Choroid plexus epithelial cell (primary cell): ENCODE measurements at regions not wholly inside any gene's neighbourhood (a gene's known extent, or its start where the extent isn't known, plus 50 kb on each side); places are given as distances from the start of the nearest gene placed in this dataset.

Experiments
- DNase-seq: peaks from one replicate; pipeline ENCODE4 v3.0.0-alpha.2; 2010; ENCODE audit warnings: low read depth
- H3K4me3 ChIP-seq: 2 replicates; pipeline ENCODE4 v1.5.1; 2011; ENCODE audit warnings: low read depth, mild to moderate bottlenecking, control low read depth, low read length, moderate library complexity
- TF ChIP-seq, protein P1 (sequence below): conservative IDR thresholded peaks from 2 replicates; pipeline ENCODE4 v1.5.1; 2011; ENCODE audit warnings: low read depth, mild to moderate bottlenecking, control low read depth, inconsistent platforms, low read length, moderate library complexity

DNA sequence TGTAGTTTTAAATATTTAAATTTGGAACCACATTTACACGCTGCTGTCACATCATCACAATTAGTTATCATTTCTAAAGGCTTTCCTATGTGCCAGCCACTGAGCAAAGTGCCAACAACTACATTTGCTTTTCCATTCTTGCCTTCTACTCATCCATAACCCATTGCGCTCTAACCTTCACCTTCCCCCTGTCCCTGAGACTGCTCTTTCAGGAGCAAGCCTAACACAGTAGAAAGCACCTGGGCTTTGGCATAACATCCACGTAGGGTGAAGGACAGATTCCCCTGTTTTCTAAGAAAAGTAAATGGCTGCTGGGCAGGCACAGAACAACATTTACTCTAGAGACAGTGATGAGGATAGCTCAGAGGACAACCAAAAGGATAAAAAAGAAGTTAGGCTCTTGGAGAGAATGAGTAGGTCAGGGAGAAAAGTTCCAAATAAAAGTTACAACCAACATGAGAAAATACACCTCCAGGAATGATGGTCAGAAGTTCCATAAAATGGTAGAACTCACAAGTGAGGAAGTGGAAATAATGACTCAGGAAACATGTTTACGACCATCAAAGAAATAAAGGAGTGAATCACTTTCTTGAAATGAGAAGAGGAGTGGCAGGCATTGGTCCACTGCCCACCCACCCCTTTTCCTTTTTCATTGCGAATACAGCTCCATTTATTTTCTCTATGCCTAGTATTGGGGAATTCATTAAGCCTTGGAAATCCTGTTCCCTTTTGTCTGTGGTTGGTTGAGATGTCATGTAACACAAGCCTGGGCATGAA, 77.2 kb downstream of the PFDN4 start:
- H3K4me3 ChIP-seq, result no peak overlapping the region
- TF ChIP-seq, protein P1, sequence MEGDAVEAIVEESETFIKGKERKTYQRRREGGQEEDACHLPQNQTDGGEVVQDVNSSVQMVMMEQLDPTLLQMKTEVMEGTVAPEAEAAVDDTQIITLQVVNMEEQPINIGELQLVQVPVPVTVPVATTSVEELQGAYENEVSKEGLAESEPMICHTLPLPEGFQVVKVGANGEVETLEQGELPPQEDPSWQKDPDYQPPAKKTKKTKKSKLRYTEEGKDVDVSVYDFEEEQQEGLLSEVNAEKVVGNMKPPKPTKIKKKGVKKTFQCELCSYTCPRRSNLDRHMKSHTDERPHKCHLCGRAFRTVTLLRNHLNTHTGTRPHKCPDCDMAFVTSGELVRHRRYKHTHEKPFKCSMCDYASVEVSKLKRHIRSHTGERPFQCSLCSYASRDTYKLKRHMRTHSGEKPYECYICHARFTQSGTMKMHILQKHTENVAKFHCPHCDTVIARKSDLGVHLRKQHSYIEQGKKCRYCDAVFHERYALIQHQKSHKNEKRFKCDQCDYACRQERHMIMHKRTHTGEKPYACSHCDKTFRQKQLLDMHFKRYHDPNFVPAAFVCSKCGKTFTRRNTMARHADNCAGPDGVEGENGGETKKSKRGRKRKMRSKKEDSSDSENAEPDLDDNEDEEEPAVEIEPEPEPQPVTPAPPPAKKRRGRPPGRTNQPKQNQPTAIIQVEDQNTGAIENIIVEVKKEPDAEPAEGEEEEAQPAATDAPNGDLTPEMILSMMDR, result no peak
- no peak for DNase-seq

DNA sequence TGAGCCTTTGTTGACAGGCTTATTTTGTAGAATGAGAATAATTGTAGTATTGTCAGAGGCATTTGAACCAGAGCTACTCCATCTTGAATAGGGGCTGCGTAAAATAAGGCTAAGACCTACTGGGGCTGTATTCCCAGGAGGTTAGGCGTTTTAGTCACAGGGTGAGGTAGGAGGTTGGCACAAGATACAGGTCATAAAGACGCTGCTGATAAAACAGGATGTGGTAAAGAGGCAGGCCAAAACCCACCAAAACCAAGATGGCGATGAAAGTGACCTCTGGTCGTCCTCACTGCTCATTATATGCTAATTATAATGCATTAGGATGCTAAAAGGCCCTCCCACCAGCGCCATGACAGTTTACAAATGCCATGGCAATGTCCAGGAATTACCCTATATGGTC, 82.7 kb downstream of the PFDN4 start:
- TF ChIP-seq, protein P1, result no peak
- no peak overlapping the region for H3K4me3 ChIP-seq
- DNase-seq, result no peak

DNA sequence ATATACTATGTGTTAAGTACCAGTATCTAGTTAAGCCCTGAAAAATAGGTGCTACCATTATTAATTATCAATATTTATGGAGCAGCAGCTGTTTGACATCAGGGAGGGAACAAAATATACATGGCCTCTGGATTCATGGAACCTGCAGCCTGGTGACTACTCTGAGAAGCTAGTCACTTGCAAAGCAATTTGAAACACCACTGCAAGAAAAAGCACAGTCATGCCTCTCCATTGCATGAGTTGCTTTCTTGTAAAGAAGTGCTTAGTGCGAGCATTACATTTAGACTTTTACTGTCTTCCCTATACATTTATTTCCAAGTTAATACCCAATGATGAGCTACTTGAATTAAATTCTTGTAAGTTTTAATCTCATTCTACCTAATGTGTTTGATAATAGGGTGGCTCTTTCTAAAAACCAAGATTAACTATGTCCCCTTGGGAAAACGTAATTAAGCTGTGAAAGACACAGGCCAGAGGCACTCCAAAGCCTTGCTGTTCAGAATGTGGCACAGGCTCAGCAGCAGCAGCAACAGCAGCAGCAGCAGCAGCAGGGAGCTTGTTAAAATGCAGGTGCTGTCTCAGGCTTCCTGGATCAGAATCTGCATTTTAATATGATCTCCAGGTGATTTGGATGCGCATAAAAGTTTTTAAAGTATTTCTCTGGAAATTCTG, 83.6 kb downstream of the PFDN4 start:
- no peak overlapping the region for H3K4me3 ChIP-seq
- DNase-seq, result no peak
- TF ChIP-seq, protein P1, result no peak

DNA sequence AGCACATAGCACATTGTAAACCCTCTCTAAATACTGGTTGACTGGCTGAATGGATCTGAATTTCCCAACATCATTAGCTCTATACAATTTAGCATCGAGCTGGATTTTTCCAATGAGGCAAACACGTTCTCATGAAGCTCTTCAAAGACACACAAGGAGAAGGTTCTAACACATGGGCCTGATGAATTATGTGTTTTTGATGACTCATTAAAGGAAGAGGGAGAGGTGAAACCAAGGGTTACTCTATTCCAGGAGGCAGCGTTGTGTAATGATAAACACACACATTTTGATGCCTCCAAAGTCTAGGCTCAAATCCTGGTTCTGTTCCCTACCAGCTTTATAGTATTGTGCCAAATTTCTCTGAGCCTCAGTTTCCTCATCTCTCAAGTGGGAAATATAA, 84.3 kb downstream of the PFDN4 start:
- TF ChIP-seq, protein P1, result no peak
- H3K4me3 ChIP-seq, result no peak overlapping the region
- DNase-seq, result peak; percentile 49

DNA sequence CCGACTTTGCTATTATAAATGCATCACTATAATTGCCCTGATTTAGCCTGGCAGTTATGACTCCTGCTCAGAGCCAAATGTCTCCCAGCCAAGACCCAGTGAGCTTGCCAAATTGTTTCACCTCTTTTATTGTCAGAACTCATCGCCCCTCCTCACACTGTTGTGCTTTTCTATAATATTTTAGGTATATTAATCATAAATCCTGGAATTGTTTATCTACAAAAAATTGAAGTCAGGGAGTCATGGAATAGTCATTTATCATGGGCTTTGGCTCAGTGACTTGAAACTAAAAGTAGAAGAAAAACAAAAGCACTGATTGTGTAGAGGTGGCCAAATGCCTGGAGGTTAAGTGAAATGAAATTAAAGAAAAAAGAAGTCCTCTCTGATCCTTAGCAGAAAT, 85.6 kb downstream of the PFDN4 start:
- TF ChIP-seq, protein P1, result no peak
- no peak overlapping the region for H3K4me3 ChIP-seq
- no peak for DNase-seq

DNA sequence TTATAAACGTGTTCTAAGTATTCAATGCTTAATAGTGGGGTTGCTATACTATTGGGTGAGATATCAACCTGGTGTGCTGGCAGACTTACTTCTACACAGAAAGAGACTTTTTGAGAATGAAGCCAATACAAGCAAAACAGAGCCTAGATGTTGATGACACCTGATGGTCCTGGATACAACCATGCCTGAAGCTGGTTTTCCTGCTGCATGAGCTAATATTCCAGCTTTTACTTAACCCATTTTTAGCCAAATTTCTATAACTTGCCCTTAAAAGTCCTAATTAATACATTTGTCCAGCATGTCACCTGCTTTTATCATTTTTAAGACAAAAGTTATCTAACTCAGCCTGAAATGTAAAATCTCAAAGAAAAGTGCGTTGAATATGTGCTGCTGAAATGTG, 86.2 kb downstream of the PFDN4 start:
- H3K4me3 ChIP-seq, result no peak overlapping the region
- TF ChIP-seq, protein P1, result no peak
- no peak for DNase-seq

DNA sequence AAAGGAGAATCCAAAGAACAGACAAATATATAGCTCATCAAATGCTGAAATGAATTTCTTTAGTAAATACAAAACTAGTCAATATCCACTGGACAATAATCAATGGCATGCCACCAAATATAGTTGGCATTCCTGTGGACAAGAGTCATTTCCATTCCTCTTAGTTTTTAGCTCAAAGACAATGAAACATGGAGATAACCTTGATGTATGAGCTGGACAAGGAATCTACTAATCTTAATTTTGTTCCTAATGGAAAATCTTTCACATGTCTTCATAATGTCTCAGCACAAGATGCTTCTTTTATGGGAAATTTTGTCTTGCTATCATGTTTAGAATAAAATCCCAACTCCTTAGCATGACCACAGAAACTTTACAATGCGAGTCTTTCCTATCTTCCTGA, 87.8 kb downstream of the PFDN4 start:
- DNase-seq, result no peak
- no peak overlapping the region for H3K4me3 ChIP-seq
- TF ChIP-seq, protein P1, result no peak
